Central memory CD8-positive, alpha-beta T cell (primary cell): ENCODE measurements at regions not wholly inside any gene's neighbourhood (a gene's known extent, or its start where the extent isn't known, plus 50 kb on each side); places are given as distances from the start of the nearest gene placed in this dataset.

ENCODE experiments used
- ATAC-seq: fragments of 150-1000 bp; cut with Tn5 transposase; replicated peaks from 2 replicates; pipeline ENCODE4 v1.10.0; 2022; ENCODE audit warnings: mild to moderate bottlenecking, moderate FRiP score, moderate number of reproducible peaks; ENCODE audit not compliant: poor library complexity, severe bottlenecking; ENCODE audit errors: extremely low read depth
- DNase-seq, 2 donors: peaks; one replicate each; pipeline ENCODE4 v3.0.0; 2021; ENCODE audit warnings: low spot score in 2 of 2
- H3K27ac Mint-ChIP-seq: one replicate; pipeline ENCODE4 v1.8.0; 2022; ENCODE audit warnings: low read depth, mild to moderate bottlenecking, moderate library complexity, mixed read lengths
- H3K27me3 Mint-ChIP-seq: one replicate; pipeline ENCODE4 v1.8.0; 2022; ENCODE audit warnings: mixed read lengths
- H3K36me3 Mint-ChIP-seq: one replicate; pipeline ENCODE4 v1.8.0; 2022; ENCODE audit warnings: mild to moderate bottlenecking, moderate library complexity, mixed read lengths; ENCODE audit not compliant: insufficient read depth
- H3K4me1 Mint-ChIP-seq: one replicate; pipeline ENCODE4 v1.8.0; 2022; ENCODE audit warnings: mixed read lengths
- H3K4me3 Mint-ChIP-seq: one replicate; pipeline ENCODE4 v1.8.0; 2022; ENCODE audit warnings: mild to moderate bottlenecking, moderate library complexity, mixed read lengths
- H3K9me3 Mint-ChIP-seq: one replicate; pipeline ENCODE4 v1.8.0; 2022; ENCODE audit warnings: mixed read lengths

GRCh38 chr11:98800696-98801095, 220.1 kb upstream of the CNTN5 start:
- no peak overlapping the region for H3K27ac Mint-ChIP-seq
- H3K36me3 Mint-ChIP-seq = no peaks in the 10 kb centered on the region
- H3K9me3 Mint-ChIP-seq = no peaks in the 10 kb centered on the region
- no peak overlapping the region for H3K4me3 Mint-ChIP-seq
- ATAC-seq (no peak), DNase-seq (no peak)
- no peaks in the 10 kb centered on the region for H3K4me1 Mint-ChIP-seq
- H3K27me3 Mint-ChIP-seq = no peaks in the 10 kb centered on the region

DNA sequence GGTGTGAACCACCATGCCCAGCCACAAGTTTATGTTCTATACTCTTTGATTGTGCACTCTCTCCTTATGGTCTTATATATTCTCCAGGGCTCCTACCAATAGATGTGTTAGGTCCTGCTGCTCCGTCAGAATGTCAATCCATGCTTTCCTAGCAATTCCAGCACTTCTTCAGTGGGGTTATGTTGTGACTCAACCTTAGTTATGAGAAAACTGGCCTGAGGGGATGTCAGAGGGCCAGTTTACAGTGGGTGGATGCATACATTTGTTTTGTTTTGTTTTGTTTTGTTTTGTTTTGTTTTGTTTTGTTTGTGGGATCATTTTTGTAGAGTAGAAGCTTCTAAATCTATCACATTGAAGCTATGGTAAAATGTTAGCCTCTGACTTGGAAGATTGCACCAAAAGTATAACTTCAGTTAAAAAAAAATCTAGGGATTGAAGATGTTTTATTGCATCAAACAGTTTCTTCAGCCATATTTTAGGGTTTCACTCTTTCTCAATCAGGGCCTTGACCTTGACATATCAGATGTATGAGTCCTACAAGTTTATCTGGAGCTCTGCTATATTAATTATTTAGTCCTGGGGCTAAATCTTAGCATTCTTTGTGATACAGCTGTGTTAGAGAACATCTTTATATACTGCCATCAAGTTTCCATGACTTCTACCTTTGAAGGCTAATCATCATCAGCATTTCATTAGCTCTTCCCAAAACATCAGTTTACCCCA, 191.6 kb upstream of the CNTN5 start:
- no peak for DNase-seq
- Mint-ChIP-seq H3K4me3 (no peak overlapping the region), H3K27ac (no peak overlapping the region), H3K36me3 (no peaks in the 10 kb centered on the region), H3K27me3 (no peaks in the 10 kb centered on the region), H3K4me1 (no peaks in the 10 kb centered on the region), H3K9me3 (peaks cover 25% of the 10 kb centered on the region)
- no peak for ATAC-seq

DNA sequence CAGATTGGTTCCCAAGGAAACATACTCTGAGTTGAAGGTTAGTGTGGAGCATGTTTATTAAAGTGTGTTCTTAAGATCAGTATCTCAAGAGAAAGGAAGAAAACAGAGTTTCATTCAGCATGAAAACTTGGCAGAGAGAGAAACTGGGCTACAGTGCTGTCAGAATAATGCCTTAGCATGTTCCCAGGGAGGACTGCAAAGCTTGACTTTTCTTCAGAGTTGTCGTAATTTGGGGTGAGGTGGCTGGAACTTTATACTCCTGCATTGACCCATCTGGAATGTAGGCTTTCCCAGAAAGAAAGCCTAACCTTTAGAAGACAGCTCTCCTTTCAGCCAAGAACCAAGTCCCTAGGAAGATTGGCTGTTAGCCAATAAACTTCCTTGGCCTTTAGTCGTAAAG, 190.8 kb upstream of the CNTN5 start:
- H3K27ac Mint-ChIP-seq = no peak overlapping the region
- H3K4me3 Mint-ChIP-seq = no peak overlapping the region
- peaks cover 32% of the 10 kb centered on the region for H3K9me3 Mint-ChIP-seq
- ATAC-seq (no peak), DNase-seq (no peak)
- no peaks in the 10 kb centered on the region for H3K36me3 Mint-ChIP-seq
- H3K4me1 Mint-ChIP-seq = no peaks in the 10 kb centered on the region
- no peaks in the 10 kb centered on the region for H3K27me3 Mint-ChIP-seq

DNA sequence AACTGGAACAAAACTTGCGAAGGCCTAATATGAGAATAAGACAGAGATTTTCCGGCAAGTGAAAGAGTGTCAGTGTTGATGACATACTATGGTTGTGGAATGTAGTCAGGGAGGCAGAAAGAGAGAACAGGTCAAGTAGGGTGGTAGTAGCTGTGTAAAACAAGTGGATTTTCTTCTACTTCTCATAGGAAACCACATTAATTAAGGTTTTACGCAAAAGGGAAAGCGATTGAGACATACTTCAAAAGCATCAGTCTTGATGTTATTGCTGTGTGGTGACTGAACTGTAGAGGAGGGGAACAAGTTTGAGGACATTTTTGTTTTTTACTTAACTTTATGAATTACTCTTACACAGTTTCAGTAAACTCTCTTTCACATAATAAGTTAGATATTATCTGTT, 186.0 kb upstream of the CNTN5 start:
- Mint-ChIP-seq H3K4me3 (no peak overlapping the region), H3K4me1 (no peaks in the 10 kb centered on the region), H3K36me3 (no peaks in the 10 kb centered on the region), H3K9me3 (peaks cover 17% of the 10 kb centered on the region), H3K27me3 (no peaks in the 10 kb centered on the region), H3K27ac (no peak overlapping the region)
- DNase-seq (no peak), ATAC-seq (no peak)

- peaks cover 14% of the 10 kb centered on the region for H3K9me3 Mint-ChIP-seq
- no peak overlapping the region for H3K27ac Mint-ChIP-seq
- ATAC-seq (no peak), DNase-seq (no peak)
- no peaks in the 10 kb centered on the region for H3K4me1 Mint-ChIP-seq
- H3K4me3 Mint-ChIP-seq = no peak overlapping the region
- H3K36me3 Mint-ChIP-seq = no peaks in the 10 kb centered on the region
- no peaks in the 10 kb centered on the region for H3K27me3 Mint-ChIP-seq
Measured at GRCh38 chr11:98835335-98835734, 185.4 kb upstream of the CNTN5 start.

GRCh38 chr11:98836156-98836555, 184.6 kb upstream of the CNTN5 start:
- H3K9me3 Mint-ChIP-seq = peaks cover 22% of the 10 kb centered on the region
- DNase-seq = no peak
- ATAC-seq = no peak
- no peaks in the 10 kb centered on the region for H3K4me1 Mint-ChIP-seq
- H3K27me3 Mint-ChIP-seq = no peaks in the 10 kb centered on the region
- H3K36me3 Mint-ChIP-seq = no peaks in the 10 kb centered on the region
- H3K4me3 Mint-ChIP-seq = no peak overlapping the region
- H3K27ac Mint-ChIP-seq = no peak overlapping the region

- Mint-ChIP-seq H3K9me3 (peaks cover 22% of the 10 kb centered on the region), H3K27ac (no peak overlapping the region), H3K36me3 (no peaks in the 10 kb centered on the region), H3K4me3 (no peak overlapping the region), H3K4me1 (no peaks in the 10 kb centered on the region), H3K27me3 (no peaks in the 10 kb centered on the region)
- ATAC-seq (no peak), DNase-seq (no peak)
Measured at GRCh38 chr11:98842187-98842586, 178.6 kb upstream of the CNTN5 start.

DNA sequence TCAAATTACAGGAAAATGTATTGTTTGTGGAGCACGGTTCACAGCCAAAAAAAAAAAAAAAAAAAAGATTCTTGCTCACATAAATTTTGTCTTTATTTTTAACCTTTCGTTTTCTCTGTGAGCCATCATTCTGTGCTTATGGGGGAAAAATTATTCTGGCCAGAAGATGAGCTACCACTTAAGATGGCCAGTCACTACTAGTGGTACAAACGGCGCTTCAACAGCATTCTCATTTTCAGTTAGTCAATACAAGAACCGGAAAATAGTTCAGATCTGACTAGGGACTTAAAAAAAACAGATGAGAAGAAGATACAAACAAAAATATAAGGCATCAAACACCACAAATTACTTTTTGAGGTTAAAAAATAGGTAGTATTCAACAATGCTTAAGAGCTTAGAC, 158.6 kb upstream of the CNTN5 start:
- Mint-ChIP-seq H3K27ac (no peak overlapping the region), H3K9me3 (peaks cover 29% of the 10 kb centered on the region), H3K27me3 (no peaks in the 10 kb centered on the region), H3K4me3 (no peak overlapping the region), H3K4me1 (no peaks in the 10 kb centered on the region), H3K36me3 (no peaks in the 10 kb centered on the region)
- ATAC-seq = no peak
- no peak for DNase-seq

GRCh38 chr11:98871690-98872089, 149.1 kb upstream of the CNTN5 start:
- DNase-seq (no peak), ATAC-seq (no peak)
- no peaks in the 10 kb centered on the region for H3K27me3 Mint-ChIP-seq
- H3K4me1 Mint-ChIP-seq = no peaks in the 10 kb centered on the region
- H3K27ac Mint-ChIP-seq = no peak overlapping the region
- H3K4me3 Mint-ChIP-seq = no peak overlapping the region
- no peaks in the 10 kb centered on the region for H3K36me3 Mint-ChIP-seq
- peaks cover 21% of the 10 kb centered on the region for H3K9me3 Mint-ChIP-seq

DNA sequence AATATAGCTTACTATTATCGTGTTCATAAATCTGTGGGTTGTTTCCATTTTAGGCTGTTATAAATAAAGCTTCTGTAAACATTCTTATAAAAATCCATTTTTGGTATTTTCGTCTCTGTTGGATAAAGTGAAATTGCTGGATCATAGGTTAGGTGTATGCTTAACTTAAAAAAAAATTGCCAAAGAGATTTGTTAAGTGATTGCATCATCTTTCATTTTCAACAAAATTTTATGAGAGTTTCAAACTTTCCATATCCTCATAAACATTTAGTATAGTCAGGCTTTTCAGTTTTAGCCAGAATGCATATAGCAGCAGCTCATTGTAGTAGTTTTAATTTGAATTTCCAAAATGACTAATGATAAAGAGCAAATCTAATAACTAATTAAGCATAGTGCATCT, 146.7 kb upstream of the CNTN5 start:
- Mint-ChIP-seq H3K27me3 (no peaks in the 10 kb centered on the region), H3K36me3 (no peaks in the 10 kb centered on the region), H3K9me3 (peaks cover 11% of the 10 kb centered on the region), H3K27ac (no peak overlapping the region), H3K4me3 (no peak overlapping the region), H3K4me1 (no peaks in the 10 kb centered on the region)
- DNase-seq (no peak), ATAC-seq (no peak)

- no peaks in the 10 kb centered on the region for H3K27me3 Mint-ChIP-seq
- DNase-seq = no peak
- no peaks in the 10 kb centered on the region for H3K36me3 Mint-ChIP-seq
- ATAC-seq = no peak
- H3K4me1 Mint-ChIP-seq = no peaks in the 10 kb centered on the region
- peaks cover 32% of the 10 kb centered on the region for H3K9me3 Mint-ChIP-seq
- H3K4me3 Mint-ChIP-seq = no peak overlapping the region
- H3K27ac Mint-ChIP-seq = no peak overlapping the region
Measured at GRCh38 chr11:98895936-98896335, 124.8 kb upstream of the CNTN5 start.

DNA sequence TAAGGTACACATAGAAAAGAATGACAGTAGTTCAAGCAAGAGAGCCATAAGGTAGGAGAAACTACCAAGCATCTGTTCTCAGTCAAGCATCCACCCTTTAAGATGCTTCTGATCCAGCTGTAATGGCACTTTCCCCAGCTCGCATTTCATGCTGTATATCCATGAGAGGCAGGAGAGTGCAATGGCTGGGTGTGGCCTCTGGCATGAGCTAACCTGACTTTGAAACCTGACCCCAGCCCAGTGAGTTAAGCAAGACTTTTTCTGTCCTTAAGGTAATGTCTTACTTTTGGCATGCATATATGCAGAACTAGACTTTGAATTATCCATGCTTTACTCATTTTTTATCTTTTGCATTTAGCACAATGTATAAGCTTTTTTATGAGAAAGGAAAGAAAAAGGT, 79.8 kb upstream of the CNTN5 start:
- H3K27ac Mint-ChIP-seq = no peak overlapping the region
- ATAC-seq = no peak
- H3K4me3 Mint-ChIP-seq = no peak overlapping the region
- H3K36me3 Mint-ChIP-seq = no peaks in the 10 kb centered on the region
- no peaks in the 10 kb centered on the region for H3K27me3 Mint-ChIP-seq
- no peaks in the 10 kb centered on the region for H3K4me1 Mint-ChIP-seq
- H3K9me3 Mint-ChIP-seq = no peaks in the 10 kb centered on the region
- DNase-seq = no peak

- H3K36me3 Mint-ChIP-seq = no peaks in the 10 kb centered on the region
- H3K27me3 Mint-ChIP-seq = no peaks in the 10 kb centered on the region
- H3K9me3 Mint-ChIP-seq = peaks cover 3% of the 10 kb centered on the region
- H3K4me1 Mint-ChIP-seq = no peaks in the 10 kb centered on the region
- no peak for ATAC-seq
- DNase-seq = no peak
- no peak overlapping the region for H3K4me3 Mint-ChIP-seq
- H3K27ac Mint-ChIP-seq = no peak overlapping the region
Measured at GRCh38 chr11:98944461-98944860, 76.3 kb upstream of the CNTN5 start.

- H3K4me1 Mint-ChIP-seq = no peaks in the 10 kb centered on the region
- H3K4me3 Mint-ChIP-seq = no peak overlapping the region
- H3K27me3 Mint-ChIP-seq = no peaks in the 10 kb centered on the region
- H3K9me3 Mint-ChIP-seq = peaks cover 17% of the 10 kb centered on the region
- DNase-seq = no peak
- no peak overlapping the region for H3K27ac Mint-ChIP-seq
- no peaks in the 10 kb centered on the region for H3K36me3 Mint-ChIP-seq
- no peak for ATAC-seq
Measured at GRCh38 chr11:98952107-98952506, 68.6 kb upstream of the CNTN5 start.
